SK-N-SH treated with all-trans-retinoic acid at 6 μM for 48 hours (cell line): ENCODE measurements at regions not wholly inside any gene's neighbourhood (a gene's known extent, or its start where the extent isn't known, plus 50 kb on each side); places are given as distances from the start of the nearest gene placed in this dataset.

Experiments used
- ATAC-seq: fragments of 200-7000 bp; cut with Tn5 transposase; 3 replicates; pipeline ENCODE4 v1.9.1; 2020; ENCODE audit warnings: mild to moderate bottlenecking, moderate library complexity
- ARNTL ChIP-seq: fragments of 450-650 bp; formaldehyde crosslinking; IDR thresholded peaks from 2 replicates; pipeline ENCODE4 v1.5.0; 2020; ENCODE audit warnings: low read depth, mild to moderate bottlenecking, moderate library complexity, borderline replicate concordance
- BACH2 ChIP-seq: fragments of 250-450 bp; sonication (Bioruptor Pico); IDR thresholded peaks from 2 replicates; pipeline ENCODE4 v1.9.0; 2021; ENCODE audit warnings: mild to moderate bottlenecking, borderline replicate concordance
- CSDC2 ChIP-seq: fragments of 250-450 bp; sonication (Bioruptor Pico); IDR thresholded peaks from 2 replicates; pipeline ENCODE4 v1.5.0; 2020; ENCODE audit warnings: mild to moderate bottlenecking, moderate library complexity
- ESRRG ChIP-seq: fragments of 250-450 bp; sonication (Bioruptor Pico); IDR thresholded peaks from 2 replicates; pipeline ENCODE4 v1.6.1; 2021; ENCODE audit warnings: mild to moderate bottlenecking
- GLIS3 ChIP-seq: fragments of 250-450 bp; sonication (Bioruptor Pico); IDR thresholded peaks from 2 replicates; pipeline ENCODE4 v1.5.0; 2020; ENCODE audit warnings: mild to moderate bottlenecking, moderate library complexity
- ISL1 ChIP-seq: fragments of 250-450 bp; sonication (Bioruptor Pico); IDR thresholded peaks from 2 replicates; pipeline ENCODE4 v2.1.2; 2022; ENCODE audit warnings: mild to moderate bottlenecking, moderate library complexity
- OSR1 ChIP-seq: fragments of 250-450 bp; sonication (Bioruptor Pico); IDR thresholded peaks from 2 replicates; pipeline ENCODE4 v1.8.0; 2022; ENCODE audit warnings: moderate library complexity, mild to moderate bottlenecking, inconsistent platforms
- PPARA ChIP-seq: fragments of 250-450 bp; sonication (Bioruptor Pico); IDR thresholded peaks from 2 replicates; pipeline ENCODE4 v1.5.0; 2020; ENCODE audit warnings: mild to moderate bottlenecking, borderline replicate concordance
- SNAI2 ChIP-seq: fragments of 250-450 bp; sonication (Bioruptor Pico); IDR thresholded peaks from 2 replicates; pipeline ENCODE4 v1.5.0; 2020; ENCODE audit warnings: mild to moderate bottlenecking, moderate library complexity
- TCF4 ChIP-seq: fragments of 250-450 bp; sonication (Bioruptor Pico); IDR thresholded peaks from 2 replicates; pipeline ENCODE4 v1.8.0; 2021; ENCODE audit warnings: mild to moderate bottlenecking, moderate library complexity, borderline replicate concordance
- TOX ChIP-seq: fragments of 250-450 bp; sonication (Bioruptor Pico); IDR thresholded peaks from 2 replicates; pipeline ENCODE4 v1.8.0; 2021; ENCODE audit warnings: mild to moderate bottlenecking, moderate library complexity, borderline replicate concordance
- TSHZ2 ChIP-seq: fragments of 250-450 bp; sonication (Bioruptor Pico); IDR thresholded peaks from 2 replicates; pipeline ENCODE4 v1.5.0; 2020; ENCODE audit warnings: mild to moderate bottlenecking, moderate library complexity
- ZC3H10 ChIP-seq: fragments of 250-450 bp; sonication (Bioruptor Pico); IDR thresholded peaks from 2 replicates; pipeline ENCODE4 v1.5.1; 2021; ENCODE audit warnings: mild to moderate bottlenecking, moderate library complexity
- ZFP3 ChIP-seq: fragments of 250-450 bp; sonication (Bioruptor Pico); IDR thresholded peaks from 2 replicates; pipeline ENCODE4 v1.5.0; 2020; ENCODE audit warnings: mild to moderate bottlenecking, moderate library complexity
- ZNF565 ChIP-seq: fragments of 450-650 bp; formaldehyde crosslinking; conservative IDR thresholded peaks from 2 replicates; pipeline ENCODE4 v1.5.0; 2020; ENCODE audit warnings: low read depth, mild to moderate bottlenecking, moderate library complexity
- ZNF70 ChIP-seq: fragments of 450-650 bp; formaldehyde crosslinking; IDR thresholded peaks from 2 replicates; pipeline ENCODE4 v1.5.0; 2020; ENCODE audit warnings: mild to moderate bottlenecking, moderate library complexity
- ZNF8 ChIP-seq: fragments of 450-650 bp; formaldehyde crosslinking; IDR thresholded peaks from 2 replicates; pipeline ENCODE4 v1.5.0; 2020; ENCODE audit warnings: mild to moderate bottlenecking, moderate library complexity
- TF ChIP-seq, protein P1 (sequence below): fragments of 250-450 bp; sonication (Bioruptor Pico); IDR thresholded peaks from 2 replicates; pipeline ENCODE4 v1.5.1; 2021; ENCODE audit warnings: mild to moderate bottlenecking, moderate library complexity
- TF ChIP-seq, protein P2 (sequence below): fragments of 250-450 bp; sonication (Bioruptor Pico); IDR thresholded peaks from 2 replicates; pipeline ENCODE4 v1.8.0; 2021; ENCODE audit warnings: low read depth, mild to moderate bottlenecking, moderate library complexity, borderline replicate concordance
- TF ChIP-seq, protein P3 (sequence below): fragments of 250-450 bp; sonication (Bioruptor Pico); IDR thresholded peaks from 2 replicates; pipeline ENCODE4 v1.8.0; 2020; ENCODE audit warnings: mild to moderate bottlenecking, moderate library complexity, borderline replicate concordance
- TF ChIP-seq, protein P4 (sequence below): fragments of 250-450 bp; sonication (Bioruptor Pico); IDR thresholded peaks from 2 replicates; pipeline ENCODE4 v1.5.1; 2020; ENCODE audit warnings: low read depth, mild to moderate bottlenecking, moderate library complexity

GRCh38 chr21:41562101-41563000, 54.4 kb upstream of the TMPRSS2 start (continued):
- no peak for TF ChIP-seq TSHZ2 (CRISPR knock-in tag)
- no peak for TF ChIP-seq ZFP3 (CRISPR knock-in tag)
- no peak for TF ChIP-seq SNAI2
- no peak for TF ChIP-seq ZNF565 (CRISPR knock-in tag)
- TF ChIP-seq ZC3H10 (CRISPR knock-in tag) = no peak
- TF ChIP-seq GLIS3 (CRISPR knock-in tag) = no peak

DNA sequence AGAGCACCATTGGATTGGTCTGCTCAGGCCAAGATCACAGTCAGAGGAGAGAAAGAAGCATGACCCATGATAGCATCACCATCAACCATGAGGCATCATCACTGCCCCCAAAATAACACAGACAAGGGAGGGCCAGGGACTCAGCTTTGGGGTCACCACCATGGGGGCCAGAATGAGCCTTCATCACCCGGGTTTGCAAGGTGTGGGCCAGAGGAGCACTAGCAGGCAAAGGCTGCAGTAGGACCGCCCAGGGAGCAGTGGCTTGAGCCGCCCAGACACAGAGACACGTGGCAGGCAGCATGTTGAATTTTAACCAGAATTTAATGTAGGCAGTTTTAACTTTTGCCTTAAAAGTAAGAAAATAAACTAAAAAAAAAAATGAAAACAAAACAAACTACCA, 53.7 kb upstream of the TMPRSS2 start:
- no peak for ATAC-seq
- TF ChIP-seq, protein P1, sequence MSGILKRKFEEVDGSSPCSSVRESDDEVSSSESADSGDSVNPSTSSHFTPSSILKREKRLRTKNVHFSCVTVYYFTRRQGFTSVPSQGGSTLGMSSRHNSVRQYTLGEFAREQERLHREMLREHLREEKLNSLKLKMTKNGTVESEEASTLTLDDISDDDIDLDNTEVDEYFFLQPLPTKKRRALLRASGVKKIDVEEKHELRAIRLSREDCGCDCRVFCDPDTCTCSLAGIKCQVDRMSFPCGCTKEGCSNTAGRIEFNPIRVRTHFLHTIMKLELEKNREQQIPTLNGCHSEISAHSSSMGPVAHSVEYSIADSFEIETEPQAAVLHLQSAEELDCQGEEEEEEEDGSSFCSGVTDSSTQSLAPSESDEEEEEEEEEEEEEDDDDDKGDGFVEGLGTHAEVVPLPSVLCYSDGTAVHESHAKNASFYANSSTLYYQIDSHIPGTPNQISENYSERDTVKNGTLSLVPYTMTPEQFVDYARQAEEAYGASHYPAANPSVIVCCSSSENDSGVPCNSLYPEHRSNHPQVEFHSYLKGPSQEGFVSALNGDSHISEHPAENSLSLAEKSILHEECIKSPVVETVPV (CRISPR knock-in tag) = no peak
- TF ChIP-seq ZNF8 (CRISPR knock-in tag) (no peak), ZNF70 (CRISPR knock-in tag) (no peak), TCF4 (CRISPR knock-in tag) (no peak), ZNF565 (CRISPR knock-in tag) (no peak), CSDC2 (CRISPR knock-in tag) (no peak), SNAI2 (no peak), TOX (CRISPR knock-in tag) (no peak), ZC3H10 (CRISPR knock-in tag) (no peak), ISL1 (CRISPR knock-in tag) (no peak), ARNTL (no peak), ZFP3 (CRISPR knock-in tag) (no peak)
- TF ChIP-seq, protein P2, sequence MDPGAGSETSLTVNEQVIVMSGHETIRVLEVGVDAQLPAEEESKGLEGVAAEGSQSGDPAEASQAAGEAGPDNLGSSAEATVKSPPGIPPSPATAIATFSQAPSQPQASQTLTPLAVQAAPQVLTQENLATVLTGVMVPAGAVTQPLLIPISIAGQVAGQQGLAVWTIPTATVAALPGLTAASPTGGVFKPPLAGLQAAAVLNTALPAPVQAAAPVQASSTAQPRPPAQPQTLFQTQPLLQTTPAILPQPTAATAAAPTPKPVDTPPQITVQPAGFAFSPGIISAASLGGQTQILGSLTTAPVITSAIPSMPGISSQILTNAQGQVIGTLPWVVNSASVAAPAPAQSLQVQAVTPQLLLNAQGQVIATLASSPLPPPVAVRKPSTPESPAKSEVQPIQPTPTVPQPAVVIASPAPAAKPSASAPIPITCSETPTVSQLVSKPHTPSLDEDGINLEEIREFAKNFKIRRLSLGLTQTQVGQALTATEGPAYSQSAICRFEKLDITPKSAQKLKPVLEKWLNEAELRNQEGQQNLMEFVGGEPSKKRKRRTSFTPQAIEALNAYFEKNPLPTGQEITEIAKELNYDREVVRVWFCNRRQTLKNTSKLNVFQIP (CRISPR knock-in tag) = no peak
- TF ChIP-seq, protein P3, sequence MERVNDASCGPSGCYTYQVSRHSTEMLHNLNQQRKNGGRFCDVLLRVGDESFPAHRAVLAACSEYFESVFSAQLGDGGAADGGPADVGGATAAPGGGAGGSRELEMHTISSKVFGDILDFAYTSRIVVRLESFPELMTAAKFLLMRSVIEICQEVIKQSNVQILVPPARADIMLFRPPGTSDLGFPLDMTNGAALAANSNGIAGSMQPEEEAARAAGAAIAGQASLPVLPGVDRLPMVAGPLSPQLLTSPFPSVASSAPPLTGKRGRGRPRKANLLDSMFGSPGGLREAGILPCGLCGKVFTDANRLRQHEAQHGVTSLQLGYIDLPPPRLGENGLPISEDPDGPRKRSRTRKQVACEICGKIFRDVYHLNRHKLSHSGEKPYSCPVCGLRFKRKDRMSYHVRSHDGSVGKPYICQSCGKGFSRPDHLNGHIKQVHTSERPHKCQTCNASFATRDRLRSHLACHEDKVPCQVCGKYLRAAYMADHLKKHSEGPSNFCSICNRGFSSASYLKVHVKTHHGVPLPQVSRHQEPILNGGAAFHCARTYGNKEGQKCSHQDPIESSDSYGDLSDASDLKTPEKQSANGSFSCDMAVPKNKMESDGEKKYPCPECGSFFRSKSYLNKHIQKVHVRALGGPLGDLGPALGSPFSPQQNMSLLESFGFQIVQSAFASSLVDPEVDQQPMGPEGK (CRISPR knock-in tag) = no peak
- TF ChIP-seq, all 23 proteins: peak for 0

DNA sequence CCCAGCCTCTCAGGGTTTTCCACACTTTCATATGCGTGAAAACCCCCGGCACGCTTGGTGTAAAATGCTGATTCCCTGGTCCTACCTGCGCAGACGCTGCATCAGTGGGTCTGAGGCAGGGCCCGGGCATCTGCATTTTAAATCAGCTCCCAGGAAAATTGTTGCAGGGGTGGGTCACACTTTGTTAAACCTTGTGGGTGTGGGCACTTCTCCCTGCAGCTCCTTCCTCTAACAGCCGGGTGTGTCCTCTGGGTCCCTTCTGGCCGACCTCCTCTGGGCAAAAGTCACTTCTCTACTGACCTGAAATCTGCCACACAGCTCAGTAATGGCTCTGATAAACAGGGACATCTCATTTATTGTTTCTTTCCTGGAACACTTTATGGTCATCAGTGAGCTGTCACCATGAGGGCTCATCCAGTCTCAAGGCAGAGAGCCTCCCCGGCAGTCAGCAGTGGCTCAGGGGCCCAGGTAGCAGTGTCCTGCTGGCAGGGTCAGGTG, 52.8 kb upstream of the TMPRSS2 start:
- ATAC-seq = no peak
- no peak for TF ChIP-seq TCF4 (CRISPR knock-in tag)
- TF ChIP-seq BACH2 (CRISPR knock-in tag) = no peak
- TF ChIP-seq ZNF70 (CRISPR knock-in tag) = no peak
- TF ChIP-seq GLIS3 (CRISPR knock-in tag) = no peak
- TF ChIP-seq, protein P4, sequence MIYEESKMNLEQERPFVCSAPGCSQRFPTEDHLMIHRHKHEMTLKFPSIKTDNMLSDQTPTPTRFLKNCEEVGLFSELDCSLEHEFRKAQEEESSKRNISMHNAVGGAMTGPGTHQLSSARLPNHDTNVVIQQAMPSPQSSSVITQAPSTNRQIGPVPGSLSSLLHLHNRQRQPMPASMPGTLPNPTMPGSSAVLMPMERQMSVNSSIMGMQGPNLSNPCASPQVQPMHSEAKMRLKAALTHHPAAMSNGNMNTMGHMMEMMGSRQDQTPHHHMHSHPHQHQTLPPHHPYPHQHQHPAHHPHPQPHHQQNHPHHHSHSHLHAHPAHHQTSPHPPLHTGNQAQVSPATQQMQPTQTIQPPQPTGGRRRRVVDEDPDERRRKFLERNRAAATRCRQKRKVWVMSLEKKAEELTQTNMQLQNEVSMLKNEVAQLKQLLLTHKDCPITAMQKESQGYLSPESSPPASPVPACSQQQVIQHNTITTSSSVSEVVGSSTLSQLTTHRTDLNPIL (CRISPR knock-in tag) = no peak
- TF ChIP-seq ISL1 (CRISPR knock-in tag) = no peak
- TF ChIP-seq ZC3H10 (CRISPR knock-in tag) = no peak
- TF ChIP-seq TOX (CRISPR knock-in tag) = no peak
- TF ChIP-seq, protein P1 (CRISPR knock-in tag) = no peak
- no peak for TF ChIP-seq CSDC2 (CRISPR knock-in tag)
- TF ChIP-seq PPARA = no peak
- TF ChIP-seq SNAI2 = no peak
- TF ChIP-seq ZNF8 (CRISPR knock-in tag) = no peak
- TF ChIP-seq ZFP3 (CRISPR knock-in tag) = no peak
- TF ChIP-seq OSR1 (CRISPR knock-in tag) = no peak
- TF ChIP-seq ARNTL = no peak
- TF ChIP-seq ESRRG (CRISPR knock-in tag) = no peak
- TF ChIP-seq, protein P3 (CRISPR knock-in tag) = no peak
